Lower leg skin (tissue), 3 donors: ENCODE measurements at regions not wholly inside any gene's neighbourhood (a gene's known extent, or its start where the extent isn't known, plus 50 kb on each side); places are given as distances from the start of the nearest gene placed in this dataset.

ENCODE experiments used
- CTCF ChIP-seq, 3 donors: fragments of 450-650 bp; IDR thresholded peaks; one replicate each; pipeline ENCODE4 v1.5.1; 2016; ENCODE audit warnings: antibody characterized with exemption in 3 of 3, mild to moderate bottlenecking in 3 of 3, moderate library complexity in 2 of 3
- POLR2A ChIP-seq, 2 donors: fragments of 450-650 bp; IDR thresholded peaks; one replicate each; pipeline ENCODE4 v1.6.1; 2016 to 2017; ENCODE audit warnings: antibody characterized with exemption in 2 of 2, mild to moderate bottlenecking in 1 of 2, moderate library complexity in 1 of 2

- no peak for TF ChIP-seq CTCF (IDR thresholded peaks at IDR 0.05)
- no peak for TF ChIP-seq POLR2A (IDR thresholded peaks at IDR 0.05)
Measured at GRCh38 chr21:18810136-18810535, 406.6 kb upstream of the TMPRSS15 start.
